ENCODE measurements at regions not wholly inside any gene's neighbourhood (a gene's known extent, or its start where the extent isn't known, plus 50 kb on each side); places are given as distances from the start of the nearest gene placed in this dataset.

DNA sequence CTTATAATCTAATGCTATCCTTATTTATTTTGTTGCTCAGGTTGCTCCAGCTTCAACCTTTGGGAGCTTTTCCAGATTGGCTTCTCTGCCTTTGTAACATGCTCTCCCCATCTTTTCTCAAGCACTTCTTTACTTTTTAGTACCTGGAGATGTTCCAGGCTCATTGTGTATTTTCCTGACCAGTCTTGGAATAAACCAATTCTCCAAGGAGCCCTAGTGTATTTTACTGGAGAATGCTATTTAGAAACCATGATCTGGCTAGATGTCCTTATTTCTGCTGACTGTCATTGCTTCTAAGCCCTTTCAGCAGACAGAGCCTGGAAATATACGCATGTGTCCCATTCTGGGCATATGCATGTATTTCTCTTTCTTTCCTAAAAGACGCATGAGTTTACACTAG is 95.7 kb downstream of the EMX2 start:
- no peak for DNase-seq (ENCODE audit: low spot score)

DNA sequence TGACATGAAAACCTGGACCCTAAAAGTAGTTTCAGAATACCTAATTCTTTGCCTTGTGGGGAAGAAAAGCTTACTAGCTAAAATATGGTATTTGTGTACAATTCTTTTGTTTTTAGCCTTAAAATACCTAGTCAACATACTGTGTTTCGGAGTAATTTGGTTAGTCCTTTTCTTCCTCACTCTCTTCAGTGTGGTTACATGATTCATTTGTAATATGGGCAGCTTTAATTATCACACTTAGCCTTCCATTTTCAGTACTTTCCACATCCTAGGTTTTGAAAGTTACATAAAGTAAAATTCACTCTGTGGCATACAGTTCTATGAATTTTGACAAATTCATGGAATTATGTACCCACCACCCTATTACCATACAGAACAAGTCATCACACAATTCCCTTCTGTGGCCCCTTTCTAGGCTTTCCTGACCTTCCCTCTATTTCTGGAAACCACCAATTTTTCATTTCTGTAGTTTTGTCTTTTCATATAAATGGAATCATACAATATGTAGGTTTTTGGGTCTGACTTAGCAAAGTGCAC is 96.2 kb downstream of the EMX2 start:
- no peak for DNase-seq (ENCODE audit: low spot score)

DNA sequence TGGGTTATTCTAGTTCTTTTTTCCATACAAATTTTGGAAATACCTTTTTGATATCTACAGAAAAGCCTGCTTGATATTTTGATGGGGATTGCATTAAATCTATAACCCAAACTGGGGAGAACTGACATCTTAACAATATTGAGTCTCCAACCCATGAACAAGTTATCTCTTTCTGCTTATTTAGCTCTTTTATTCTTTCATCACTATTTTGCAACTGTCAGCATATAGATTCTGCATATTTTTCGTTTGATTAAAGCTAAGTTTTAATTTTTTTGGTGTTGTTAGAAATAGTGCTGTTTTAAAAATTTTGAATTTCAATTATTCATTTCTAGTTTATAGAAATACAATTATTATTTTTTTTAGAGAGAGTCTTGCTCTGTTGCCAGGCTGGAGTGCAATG is 97.9 kb downstream of the EMX2 start:
- DNase-seq (ENCODE audit: low spot score) = no peak

DNA sequence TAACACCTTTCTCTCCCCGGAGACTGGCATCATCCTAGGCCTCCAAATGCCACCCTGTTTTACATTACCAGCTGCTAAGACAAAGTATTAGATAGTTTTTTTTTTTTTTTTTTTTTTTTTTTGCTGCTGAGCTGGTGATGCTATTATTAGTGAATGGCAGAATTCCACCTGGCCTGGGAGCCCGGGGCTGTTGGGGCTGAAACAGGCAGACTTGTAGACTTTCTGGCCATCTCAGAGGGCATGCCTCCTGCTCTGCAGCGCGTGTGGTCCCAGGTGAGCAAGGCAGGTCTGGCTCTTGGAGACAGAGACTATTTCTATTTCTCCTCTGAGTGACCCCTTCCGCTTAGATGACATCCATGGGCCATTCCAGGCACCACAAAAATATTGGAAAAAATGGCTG is 104.2 kb downstream of the EMX2 start:
- no peak for DNase-seq (ENCODE audit: low spot score)

DNA sequence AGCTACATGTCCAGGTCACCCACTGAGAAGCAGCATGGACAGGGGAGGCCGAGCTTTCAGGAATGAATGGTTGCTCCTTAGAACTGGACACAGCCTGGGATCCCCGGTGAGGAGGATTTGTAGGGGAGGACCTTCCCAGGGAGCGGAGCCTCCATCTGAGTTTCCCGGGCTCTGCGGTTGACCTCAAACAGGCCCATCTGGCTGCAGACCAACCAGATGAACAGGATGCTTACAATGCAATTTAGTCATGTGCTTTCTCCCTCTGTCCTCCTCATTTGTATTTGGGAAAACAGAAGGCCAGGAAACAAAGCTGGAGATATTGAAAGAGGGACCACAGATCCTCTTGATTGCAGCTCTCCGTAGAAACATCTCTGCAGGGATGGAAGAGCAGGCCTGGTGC is 104.8 kb downstream of the EMX2 start:
- DNase-seq (ENCODE audit: low spot score) = no peak

DNA sequence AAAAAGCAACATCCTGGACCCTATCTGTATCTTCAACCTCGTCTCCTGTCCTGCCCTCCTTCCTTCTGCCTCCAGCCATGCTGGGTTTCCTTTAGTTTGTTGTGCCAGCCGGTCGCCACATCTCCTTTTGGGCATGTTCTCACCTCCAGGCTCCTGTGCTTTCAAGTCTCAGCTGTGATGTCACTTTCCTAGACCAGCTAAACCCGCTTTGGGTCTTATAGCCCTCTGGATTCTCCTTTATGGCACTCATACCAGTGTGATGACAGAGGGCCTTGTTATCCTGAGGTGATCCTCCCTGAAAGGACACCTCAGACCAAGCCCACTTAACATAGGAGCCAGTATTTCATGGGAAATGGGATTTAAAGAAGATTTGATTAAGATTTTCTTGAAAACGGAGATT is 108.6 kb downstream of the EMX2 start:
- DNase-seq (ENCODE audit: low spot score) = no peak

DNA sequence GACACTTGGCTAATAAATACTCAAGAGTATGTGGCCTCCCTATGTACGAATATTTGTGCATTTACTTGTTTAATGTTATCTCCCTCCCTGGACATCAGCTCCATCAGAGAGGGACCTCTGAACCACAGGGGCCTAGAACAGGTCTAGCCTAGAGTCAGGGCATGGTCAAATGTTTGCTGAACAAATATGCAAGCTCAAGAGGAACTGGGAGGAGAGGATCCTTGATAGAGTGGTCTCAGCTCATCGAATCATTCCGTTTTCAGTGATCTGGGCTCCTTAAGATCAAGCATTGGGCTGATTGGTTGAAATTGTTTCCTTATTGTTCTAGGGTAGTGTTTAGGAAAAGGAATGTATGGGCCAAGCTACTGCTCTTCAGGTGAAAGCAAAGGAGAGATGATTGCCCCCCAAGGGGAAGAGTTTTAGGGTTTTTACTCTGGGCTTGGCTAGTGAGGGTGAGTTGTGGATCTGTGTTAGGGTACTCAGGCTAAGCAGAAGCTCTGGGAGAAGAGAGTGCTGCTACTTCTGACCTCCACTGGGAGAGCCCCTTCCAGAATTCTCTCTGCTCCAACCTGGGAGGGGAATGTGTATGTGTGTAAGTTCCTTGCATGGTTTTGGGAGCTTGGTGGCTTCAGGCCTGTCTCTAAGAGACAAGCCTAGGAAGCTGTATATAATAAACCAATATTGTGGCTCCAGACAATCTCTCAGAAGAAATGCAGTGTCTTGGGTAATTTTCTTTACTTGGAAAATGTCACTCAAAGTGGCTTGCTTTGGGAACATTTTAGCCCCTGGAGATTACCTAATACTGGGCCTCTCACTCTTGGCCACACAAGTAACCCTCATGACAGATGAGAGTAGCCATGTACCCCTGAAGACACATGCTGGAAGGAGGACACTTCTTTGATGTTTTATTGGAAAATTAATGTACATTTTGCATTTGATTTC is 110.0 kb downstream of the EMX2 start:
- DNase-seq (ENCODE audit: low spot score) = no peak

DNA sequence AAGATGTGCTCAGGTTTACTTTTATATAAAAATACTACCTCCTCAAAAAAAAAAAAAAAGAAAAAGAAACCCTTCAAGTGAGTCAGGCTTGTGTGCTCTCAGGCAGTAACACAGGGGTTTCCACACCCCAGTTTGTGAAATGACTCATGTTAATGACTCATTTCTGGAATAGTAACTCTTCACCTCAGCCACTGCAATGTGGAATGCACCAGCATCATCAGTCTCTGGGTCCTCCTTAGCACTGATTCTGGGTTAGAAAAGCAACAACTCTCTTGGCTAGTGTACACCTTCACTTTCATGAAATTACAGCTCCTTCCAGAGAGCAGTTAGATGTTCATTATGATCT is 110.6 kb downstream of the EMX2 start:
- no peak for DNase-seq (ENCODE audit: low spot score)

DNA sequence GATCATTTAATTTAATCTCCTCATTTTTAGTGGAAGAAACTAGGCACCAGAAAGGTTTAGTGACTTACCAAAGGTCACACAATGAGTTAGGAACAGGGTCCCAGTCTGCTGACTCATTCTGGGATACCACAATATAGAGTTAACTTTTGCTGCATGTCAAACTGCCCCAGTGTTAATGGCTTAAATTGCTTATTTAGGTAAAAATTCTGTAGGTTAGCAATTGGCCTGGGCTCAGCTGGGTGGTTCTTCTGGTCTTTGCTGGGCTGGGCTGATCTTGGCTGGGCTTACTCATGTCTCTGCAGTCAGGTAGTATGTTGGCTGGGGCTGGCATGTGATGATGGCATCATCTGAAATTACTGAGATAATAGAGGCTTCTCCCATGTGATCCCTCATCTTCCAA is 111.6 kb downstream of the EMX2 start:
- DNase-seq (ENCODE audit: low spot score) = no peak

DNA sequence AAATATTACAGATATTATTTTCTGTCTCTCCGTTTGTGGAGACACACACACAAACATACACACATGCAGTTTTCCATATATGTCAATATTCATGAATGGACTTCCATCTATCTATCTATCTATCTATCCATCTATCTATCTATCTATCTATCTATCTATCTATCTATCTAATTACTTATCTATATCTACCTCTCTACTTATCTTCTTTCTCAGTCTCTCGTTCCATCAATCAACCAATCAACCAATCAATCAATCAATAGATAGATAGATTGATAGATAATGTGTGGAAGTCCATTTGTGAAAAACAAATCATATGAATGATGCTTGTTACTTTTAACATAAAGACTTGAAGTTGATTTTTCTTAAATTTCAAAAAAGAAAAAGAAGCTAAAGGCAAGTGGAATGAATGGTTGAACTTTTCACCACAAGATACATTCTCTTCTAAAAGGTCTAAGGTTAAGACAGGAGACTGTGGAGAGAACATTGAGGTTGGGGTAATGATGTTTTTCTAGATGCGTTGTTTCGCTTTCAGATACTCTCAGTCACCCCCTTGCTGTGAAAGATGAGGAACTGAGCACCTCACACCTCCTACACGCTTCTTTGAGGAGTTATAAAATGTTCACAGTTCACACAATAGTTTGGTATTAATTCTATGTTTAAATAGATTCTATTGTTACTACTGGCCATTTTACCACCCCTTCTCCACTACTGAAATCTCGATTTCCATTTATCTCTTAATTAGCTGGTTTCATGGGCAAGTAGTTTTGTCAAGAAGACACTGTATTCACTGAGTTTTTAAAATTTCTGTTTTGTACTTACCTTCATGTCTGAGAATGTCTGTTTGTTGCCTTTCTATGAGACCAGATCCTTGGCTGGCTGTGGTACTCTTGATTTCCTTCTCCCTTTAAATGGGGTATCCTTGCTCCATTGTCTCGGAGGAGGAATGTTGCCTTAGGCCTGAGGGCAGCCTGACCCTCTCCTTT is 114.1 kb downstream of the EMX2 start:
- DNase-seq (ENCODE audit: low spot score) = no peak

DNA sequence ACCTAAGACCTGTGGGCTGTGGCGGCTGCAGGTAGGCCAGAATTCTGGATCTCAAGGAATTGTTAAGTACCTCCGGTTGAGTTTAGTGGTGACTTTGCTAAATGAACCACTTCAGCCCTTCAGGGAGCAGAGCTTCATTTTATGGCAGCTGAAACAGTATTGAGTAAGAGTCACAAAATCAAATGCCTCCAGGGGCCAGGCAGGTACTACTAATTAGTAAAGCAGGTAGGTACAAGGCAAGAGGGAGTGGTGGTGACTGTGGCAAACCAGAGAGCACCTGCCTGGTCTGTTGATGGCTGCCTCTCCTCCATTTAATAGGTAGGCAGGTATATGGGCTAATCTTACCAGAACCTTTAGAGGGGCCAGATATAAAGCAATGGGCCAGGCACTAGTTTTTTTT is 118.8 kb downstream of the EMX2 start:
- DNase-seq (ENCODE audit: low spot score) = no peak

DNA sequence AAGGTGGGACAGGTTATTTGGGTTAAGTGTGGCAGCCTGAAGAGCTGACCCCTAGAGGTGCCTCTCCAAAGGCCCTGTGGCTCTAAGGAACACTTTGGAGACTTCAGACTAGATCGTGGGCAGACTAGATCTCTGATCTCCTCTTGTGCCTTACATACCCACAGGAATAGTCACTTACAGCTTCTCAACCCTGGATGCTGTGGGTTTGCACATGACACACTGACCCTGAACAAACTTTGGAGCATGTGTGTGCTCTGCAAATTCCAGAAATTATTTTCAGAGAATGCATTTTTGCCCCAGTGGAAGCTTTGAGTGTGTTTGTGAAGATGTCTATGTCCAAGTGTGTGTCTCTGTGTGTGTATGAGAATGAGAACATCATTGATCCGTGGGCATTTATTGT is 119.6 kb downstream of the EMX2 start:
- no peak for DNase-seq (ENCODE audit: low spot score)

DNA sequence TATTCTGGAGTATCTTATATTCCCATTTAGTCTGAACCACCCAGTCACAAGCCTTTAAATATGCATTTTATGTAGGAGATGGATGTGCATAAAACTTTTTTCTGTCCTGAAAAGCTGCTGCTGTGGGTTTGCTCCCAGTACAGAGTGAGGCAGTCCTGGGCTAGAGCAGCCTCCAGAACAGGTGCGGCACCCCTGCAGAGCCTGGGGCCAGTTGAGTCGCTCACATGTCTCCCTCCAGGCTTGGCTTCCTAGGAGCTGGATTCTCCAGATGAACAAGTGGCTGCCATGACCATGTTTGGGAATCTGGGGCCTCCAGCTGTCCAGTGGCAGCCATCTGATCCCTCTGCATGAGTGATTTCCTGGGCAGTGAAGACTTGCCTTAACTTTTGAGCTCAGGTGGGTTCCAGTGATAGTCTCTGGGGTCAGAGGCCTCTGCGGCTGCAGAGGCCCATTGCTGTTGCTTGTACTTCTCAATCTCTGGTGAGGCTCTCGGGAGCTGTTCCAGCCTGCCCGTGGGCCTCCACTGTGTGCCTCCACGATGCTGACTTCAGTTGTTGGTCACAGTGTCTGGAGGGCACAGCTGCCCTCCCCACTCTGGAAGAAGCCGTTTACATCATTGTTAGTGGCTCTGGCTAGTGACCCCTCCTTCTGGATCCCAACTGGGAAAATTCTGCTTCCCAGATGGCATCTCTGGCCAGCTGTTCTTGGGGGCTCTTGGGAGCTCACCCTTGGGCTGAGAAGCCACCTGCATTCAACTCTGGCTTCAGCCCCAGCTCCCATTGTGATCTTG is 120.4 kb downstream of the EMX2 start:
- no peak for DNase-seq (ENCODE audit: low spot score)

DNA sequence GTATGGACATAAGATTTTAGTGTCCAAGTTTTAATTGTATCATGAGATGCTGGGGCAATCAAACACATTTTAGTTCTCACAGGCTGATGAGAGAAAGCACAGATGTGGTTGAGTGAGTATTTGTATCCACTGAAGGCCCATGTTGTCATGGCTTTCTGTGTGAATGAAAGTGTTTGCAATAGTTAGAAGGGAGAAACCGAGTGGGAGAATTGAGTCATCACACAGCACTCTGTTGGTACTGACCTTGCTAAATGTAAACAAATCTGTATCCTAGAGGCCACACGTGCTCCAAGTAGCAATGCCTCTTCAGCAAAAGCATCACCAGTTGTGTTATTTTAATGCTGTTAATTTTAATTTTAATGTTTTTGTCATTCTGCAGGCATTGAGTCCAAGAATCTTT is 121.2 kb downstream of the EMX2 start:
- no peak for DNase-seq (ENCODE audit: low spot score)

DNA sequence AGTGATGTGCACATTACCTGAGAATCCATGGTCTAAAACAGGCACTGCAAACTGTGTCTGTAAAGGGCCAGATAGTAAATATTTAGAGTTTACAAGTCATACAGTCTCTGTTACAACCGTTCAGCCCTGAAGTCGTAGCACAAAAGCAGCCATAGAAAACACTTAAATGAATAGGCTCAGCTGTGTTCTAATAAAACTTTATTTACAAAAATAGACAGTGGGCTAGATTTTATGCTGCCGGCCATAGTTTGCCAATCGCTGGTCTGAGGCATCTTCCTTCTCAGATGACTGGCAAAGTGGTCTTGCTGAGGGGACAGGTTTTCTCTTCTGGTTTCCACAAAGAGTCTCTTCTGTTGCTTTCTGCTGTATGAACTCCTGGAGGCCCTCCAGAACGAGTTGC is 121.7 kb downstream of the EMX2 start:
- no peak for DNase-seq (ENCODE audit: low spot score)

DNA sequence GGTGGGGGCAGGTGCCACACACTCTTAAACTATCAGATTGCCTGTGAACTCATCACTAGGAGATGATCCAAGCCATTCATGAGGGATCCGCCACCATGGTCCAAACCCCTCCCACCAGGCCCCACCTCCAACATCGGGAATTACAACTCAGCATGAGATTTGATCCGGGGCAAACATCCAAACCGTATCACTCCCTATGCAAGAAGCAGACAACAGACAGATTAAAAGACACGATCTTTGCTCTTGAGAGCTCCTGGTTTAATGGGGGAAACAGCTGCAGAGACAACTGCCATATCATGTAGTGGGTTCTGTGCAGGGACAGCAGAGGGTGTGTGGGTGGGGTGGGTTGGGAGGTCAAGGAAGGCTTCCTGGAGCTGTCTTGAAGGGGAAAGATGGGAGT is 123.6 kb downstream of the EMX2 start:
- DNase-seq (ENCODE audit: low spot score) = no peak

DNA sequence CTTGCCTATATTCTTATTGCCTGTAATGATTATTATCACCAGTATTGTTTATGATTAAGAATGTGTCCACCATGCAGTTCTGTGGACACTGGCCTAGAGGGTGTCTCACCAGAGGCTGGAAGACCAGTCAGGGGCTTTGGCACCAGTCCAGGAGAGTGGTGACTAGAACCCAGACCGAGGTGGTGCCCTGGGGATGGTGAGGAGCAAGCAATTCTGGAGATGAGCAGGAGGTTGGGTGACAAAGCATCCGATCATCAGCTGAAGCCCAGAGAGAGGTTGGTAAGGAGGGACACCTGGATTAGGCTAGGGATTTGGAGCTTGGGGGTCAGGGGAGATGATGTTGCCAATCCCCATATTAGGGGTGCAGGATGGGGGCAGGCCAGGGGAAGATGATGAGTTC is 124.4 kb downstream of the EMX2 start:
- DNase-seq (ENCODE audit: low spot score) = no peak

DNA sequence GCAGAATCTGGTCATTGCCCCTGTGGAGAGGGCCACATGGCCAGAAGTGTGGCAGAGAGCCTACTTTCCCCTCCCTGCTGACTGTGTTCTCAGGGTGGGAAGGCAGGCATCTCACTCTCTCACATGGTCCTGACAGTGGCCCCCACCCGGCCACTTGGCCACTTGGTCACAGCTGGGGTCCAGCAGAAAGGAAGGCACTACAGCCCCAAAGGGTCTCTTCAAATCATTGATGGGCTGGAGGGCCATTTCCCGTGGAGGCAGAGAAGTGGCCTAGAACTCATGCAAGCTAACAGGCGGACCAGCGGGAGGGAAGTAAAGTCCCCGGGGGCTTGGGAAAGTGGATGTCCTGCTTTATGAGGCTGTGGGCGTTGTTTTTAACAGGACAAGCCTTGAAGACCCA is 125.3 kb downstream of the EMX2 start:
- DNase-seq (ENCODE audit: low spot score) = no peak

DNA sequence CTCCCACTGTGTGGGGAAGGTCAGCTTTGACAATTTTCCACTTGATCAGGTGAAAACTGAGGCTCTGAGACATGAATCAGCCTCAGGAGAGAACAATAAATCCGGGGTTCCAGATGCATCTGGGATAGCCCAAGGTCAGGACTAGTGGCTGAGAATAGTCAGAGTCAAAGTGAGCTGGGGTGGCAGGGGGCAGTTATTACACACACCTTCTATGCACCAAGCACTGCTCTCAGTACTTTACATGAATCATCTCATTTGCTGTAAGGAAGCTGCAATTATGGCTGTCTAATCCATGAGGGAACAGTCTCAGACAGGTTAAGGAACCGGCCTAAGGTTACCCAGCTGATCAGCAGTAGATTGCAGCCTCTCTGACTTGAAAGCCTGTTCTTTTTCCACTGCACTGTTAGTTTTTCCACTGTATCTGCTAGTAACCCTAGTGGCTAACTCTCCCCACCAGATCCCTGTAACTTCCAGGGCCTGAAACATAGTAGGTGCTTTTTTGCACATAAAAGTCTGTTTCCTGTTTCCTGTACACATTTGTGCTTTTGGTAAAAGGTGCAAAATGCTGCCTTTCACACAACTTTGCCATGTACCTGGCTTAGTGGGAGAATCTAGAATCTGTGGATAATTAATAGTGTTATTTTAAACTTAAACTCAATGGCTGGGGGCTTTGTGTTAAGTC is 125.9 kb downstream of the EMX2 start:
- no peak for DNase-seq (ENCODE audit: low spot score)

DNA sequence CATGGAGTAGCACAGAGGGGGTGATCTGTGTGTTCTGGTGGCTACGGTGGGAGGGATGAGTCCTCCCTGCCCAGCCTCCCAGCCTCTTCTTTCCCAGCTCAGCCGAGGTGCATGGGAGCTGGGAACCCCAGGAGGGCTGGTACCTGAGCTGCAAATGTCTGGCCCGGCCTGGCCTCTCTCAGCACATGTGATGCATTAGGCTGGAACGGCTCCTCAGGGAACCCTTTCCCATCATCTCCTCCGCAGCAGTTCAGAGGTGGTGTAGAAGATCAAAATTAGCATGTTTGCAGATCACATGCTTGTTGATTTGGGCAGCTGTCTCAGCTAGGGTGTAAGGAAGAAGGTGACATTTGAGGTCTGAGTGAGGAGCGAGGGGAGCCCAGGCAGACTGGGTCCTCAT is 126.6 kb downstream of the EMX2 start:
- DNase-seq (ENCODE audit: low spot score) = no peak

All from SK-N-DZ (cell line).